ENCODE measurements at regions not wholly inside any gene's neighbourhood (a gene's known extent, or its start where the extent isn't known, plus 50 kb on each side); places are given as distances from the start of the nearest gene placed in this dataset.
"Not testable (repeated sequence)": the region's sequence is repeated elsewhere in the genome, so short reads cannot be mapped to it uniquely, and the experiment has no call there.

- no peak for DNase-seq (ENCODE audit: low spot score)
These were observed 94.0 kb upstream of the HS3ST2 start for GRCh38 chr16:22719945-22720344.

- DNase-seq (ENCODE audit: low spot score), result no peak
These were observed 92.4 kb upstream of the HS3ST2 start for GRCh38 chr16:22721511-22722100.

DNA sequence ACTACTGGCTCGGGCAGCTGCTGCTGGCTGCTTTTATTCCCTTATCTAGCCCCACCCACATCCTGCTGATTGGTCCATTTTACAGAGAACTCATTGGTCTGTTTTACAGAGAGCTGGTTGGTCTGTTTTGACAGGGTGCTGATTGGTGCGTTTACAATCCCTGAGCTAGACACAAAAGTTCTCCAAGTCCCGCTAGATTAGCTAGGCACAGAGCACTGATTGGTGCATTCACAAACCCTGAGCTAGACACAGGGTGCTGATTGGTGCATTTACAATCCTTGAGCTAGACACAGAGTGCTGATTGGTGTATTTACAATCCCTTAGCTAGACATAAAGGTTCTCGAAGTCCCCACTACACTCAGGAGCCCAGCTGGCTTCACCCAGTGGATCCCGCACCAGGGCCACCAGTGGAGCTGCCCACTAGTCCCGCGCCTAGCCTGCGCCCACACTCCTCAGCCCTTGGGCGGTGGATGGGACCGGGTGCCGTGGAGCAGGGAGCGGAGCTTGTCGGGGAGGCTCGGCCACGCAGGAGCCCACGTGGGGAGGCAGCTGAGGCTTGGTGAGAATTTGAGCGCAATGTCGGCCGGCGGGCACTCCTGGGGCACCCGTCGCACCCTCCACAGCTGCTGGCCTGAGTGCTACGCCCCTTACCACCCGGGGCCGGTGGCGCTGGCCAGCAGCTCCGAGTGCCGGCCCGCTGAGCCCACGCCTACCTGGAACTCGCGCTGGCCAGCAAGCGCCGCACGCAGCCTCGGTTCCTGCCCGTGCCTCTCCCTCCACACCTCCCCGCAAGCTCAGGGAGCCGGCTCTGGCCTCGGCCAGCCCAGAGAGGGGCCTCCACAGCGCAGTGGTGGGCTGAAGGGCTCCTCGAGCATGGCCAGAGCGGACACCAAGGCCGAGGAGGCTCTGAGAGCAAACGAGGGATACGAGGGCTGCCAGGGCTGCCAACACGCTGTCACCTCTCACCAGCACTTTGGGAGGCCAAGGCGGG lies 91.1 kb upstream of the HS3ST2 start:
- DNase-seq (ENCODE audit: low spot score), result not testable (repeated sequence)

- no peak for DNase-seq (ENCODE audit: low spot score)
These were observed 87.1 kb upstream of the HS3ST2 start for GRCh38 chr16:22726868-22727267.

- DNase-seq (ENCODE audit: low spot score), result no peak
These were observed 86.4 kb upstream of the HS3ST2 start for GRCh38 chr16:22727285-22728166.

GRCh38 chr16:22728167-22728836 lies 85.7 kb upstream of the HS3ST2 start:
- DNase-seq (ENCODE audit: low spot score), result peak; percentile 5

DNA sequence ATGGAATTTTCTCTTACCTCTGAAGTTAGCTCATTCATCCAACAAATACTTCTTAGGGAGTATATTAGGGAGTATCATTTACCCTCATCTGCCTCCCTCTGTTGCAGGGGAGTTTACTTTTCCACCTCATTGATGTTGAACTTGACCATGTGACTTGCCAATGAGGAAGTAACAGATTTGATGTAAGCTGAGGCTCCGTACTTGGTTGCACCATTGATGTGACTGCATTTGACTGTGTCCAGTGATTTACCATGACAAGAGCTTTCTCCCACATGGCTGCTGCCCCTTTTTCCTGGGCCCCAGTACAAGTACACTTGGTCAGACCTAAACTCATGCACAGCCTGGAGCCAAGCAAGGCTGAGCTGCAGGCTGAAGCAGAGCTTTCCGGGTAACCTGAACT lies 81.6 kb upstream of the HS3ST2 start:
- DNase-seq (ENCODE audit: low spot score), result no peak

- no peak for DNase-seq (ENCODE audit: low spot score)
These were observed 81.0 kb upstream of the HS3ST2 start for GRCh38 chr16:22732959-22733358.

DNA sequence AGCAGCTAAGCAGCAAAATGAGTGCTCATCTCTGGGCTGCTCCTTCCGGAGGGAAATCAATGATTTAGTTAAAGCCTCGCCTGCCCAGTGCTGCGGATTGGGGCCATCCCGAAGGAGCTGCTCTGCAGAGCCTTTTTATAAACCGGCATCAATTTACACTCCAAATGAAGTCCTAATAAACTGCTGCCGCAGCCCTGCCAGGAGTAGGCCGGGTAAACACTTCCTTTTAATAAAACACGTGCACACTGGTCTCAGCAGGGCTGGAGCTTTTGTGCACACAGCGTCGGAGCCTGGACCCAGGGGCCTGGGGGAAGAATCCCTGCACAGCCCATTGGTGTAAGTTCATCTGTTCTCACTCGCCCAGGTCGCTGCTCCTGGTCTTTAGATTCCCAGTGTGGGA lies 79.6 kb upstream of the HS3ST2 start:
- no peak for DNase-seq (ENCODE audit: low spot score)

DNA sequence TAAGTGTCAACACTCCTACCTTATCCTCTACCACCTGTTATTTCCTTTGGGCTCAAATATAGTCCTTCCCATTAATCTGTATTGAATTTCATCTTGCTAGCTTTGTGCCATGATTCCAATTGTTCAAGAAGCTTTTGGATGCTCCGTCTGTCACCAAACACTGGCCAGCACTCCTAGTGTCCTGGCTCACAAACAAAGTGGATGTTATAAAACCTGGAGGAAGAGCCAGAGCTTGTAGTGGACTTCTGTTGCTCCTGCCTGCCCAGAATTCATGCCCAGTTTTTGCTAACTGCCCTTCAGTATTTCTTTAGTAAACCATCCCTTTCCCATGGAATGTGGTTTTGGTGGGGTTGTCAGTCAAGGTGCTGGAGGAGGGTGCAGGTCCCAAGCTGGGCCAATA lies 77.2 kb upstream of the HS3ST2 start:
- DNase-seq (ENCODE audit: low spot score), result no peak

DNA sequence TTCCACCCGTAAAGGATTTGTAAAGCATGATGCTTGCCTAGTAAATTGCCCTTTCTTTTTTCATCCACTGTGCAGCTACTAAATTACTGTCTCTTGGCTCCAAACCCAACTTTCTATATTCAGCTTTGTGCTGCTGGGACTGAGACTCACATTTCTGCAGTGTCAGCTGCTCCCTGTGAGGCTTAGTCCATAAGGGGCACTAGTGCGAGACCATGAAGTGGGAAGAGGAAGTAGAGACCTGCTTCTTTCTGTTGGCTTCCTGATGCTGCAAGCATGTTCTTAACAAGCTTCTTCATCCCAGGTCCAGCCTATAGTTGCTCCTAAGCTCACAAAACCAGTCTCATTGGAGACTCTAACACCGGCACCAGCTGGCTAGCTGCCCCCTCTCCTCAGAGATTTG lies 74.9 kb upstream of the HS3ST2 start:
- peak; percentile 83 for DNase-seq (ENCODE audit: low spot score)

DNA sequence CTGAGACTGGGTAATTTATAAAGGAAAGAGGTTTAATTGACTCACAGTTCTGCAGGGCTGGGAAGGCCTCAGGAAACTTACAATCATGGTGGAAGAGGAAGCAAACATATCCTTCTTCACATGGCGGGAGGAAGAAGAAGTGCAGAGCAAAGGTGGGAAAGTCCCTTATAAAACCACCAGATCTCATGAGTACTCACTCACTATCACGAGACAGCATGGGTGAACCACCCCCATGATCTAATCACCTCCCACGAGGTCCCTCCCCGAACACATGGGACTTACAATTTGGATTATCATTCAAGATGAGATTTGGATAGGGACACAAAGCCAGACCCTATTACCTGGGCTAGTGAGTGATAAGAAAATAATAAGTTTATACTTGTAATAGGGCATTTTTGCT lies 70.6 kb upstream of the HS3ST2 start:
- DNase-seq (ENCODE audit: low spot score), result no peak

DNA sequence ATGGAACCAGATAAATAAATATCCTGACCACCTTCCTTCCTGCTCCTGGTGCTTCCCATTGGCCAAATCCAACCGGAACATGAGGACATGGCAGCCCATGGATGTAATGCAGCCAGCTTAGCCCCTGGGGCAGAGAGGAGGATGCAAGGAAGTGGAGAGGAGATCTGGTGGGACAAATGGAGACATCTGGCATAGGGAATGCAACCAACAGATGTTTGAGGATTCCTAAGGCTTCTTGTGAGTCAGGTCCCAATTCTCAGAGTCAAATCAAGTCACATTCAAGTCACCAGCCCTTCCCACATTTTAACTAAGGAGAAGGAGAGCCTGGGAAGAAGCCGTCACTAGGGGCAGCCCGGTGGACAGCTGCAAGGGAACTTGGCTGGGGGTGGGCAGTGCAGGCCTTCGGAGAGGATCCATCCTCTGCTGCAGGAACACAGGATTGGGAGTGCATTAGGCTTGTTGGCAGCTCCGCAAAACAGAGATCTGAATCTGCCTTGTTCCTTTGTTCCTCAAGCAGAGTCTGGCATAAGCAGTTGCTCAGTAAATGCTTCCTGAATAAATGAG lies 62.8 kb upstream of the HS3ST2 start:
- DNase-seq (ENCODE audit: low spot score), result no peak

- DNase-seq (ENCODE audit: low spot score), result no peak
These were observed 62.3 kb upstream of the HS3ST2 start for GRCh38 chr16:22751685-22752084.

DNA sequence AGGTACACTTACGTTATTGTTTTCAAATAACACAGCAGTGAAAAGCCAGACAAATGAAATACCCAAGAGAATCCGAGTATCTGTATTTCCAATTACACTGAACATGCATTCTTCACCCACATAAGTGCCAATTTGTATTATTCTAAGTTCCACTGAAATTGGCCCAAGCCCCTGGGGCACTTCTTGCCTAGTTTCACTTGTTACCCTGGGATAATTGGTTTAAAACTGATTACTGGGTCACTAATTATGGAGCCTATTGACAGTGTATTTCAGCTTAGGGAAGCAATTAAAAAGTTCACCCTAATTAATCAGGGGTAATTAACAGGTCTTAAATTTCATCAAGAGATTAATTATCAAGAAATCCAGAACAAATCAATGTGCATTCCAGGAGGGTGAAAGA lies 60.5 kb upstream of the HS3ST2 start:
- no peak for DNase-seq (ENCODE audit: low spot score)

- no peak for DNase-seq (ENCODE audit: low spot score)
These were observed 59.4 kb upstream of the HS3ST2 start for GRCh38 chr16:22754577-22754976.

DNA sequence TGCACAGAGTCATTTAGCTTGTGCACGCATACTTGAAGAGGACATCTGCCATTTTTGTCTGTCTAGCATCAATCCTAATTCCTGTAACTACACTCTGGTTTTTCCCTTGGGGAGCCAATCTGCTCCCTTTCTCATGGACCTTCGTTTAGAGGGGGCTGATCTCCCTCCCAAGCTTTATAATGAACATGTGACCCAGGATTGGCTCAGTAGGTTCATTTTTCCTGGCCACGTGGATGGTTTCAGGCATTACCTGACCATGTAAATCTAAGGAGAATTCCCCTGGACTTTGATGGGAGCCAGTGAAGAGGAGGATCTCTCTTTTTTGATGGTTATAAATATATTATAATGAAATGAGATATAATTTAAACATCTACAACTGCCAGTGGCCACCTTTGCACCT lies 56.8 kb upstream of the HS3ST2 start:
- no peak for DNase-seq (ENCODE audit: low spot score)

- no peak for DNase-seq (ENCODE audit: low spot score)
These were observed 51.5 kb upstream of the HS3ST2 start for GRCh38 chr16:22762486-22762885.

DNA sequence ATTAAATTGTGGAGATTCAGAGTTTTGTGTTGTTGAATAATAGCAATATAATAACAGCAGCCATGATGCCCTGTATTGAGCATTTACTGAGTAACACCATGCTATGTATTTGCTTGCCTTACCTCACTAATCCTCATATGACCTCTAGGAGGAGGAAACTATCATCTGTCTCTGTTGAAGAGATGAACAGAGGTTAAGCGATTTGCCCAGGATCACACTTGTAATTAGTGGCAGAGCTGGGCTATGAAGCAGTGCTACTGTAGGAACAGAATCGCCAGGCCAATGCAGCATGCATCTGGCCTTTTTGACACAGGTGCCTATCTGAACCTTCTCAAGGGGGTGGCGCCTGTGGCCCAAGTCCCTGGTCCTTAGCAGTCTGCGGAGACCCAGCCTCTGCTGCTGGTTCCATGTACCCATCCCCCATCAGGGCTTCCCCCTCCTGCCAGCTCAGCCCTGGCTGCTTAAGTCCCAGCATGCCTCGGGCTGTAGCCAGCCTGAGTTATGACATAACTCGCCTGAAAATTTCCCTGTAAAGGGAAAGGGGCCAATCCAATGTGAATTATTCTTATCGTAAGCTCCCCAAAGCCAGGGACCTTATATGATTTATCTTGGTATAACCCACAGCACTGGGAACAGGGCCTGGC lies 50.4 kb upstream of the HS3ST2 start:
- no peak for DNase-seq (ENCODE audit: low spot score)
